Uterus (tissue), 2 donors: ENCODE measurements at regions not wholly inside any gene's neighbourhood (a gene's known extent, or its start where the extent isn't known, plus 50 kb on each side); places are given as distances from the start of the nearest gene placed in this dataset.

Experiments used
- POLR2A ChIP-seq, 2 donors: fragments of 450-650 bp; IDR thresholded peaks; one replicate each; pipeline ENCODE4 v1.6.1; 2016; ENCODE audit warnings: antibody characterized with exemption in 2 of 2, mild to moderate bottlenecking in 1 of 2, moderate library complexity in 1 of 2
- TF ChIP-seq, protein P1 (sequence below), 4 experiments: fragments of 200-600 bp in 2 of 4; fragments of 450-650 bp in 2 of 4; sonication (generic) in 2 of 4; IDR thresholded peaks; one replicate each; pipeline ENCODE4 v1.5.1; 2016 to 2019; ENCODE audit warnings: antibody characterized with exemption in 4 of 4, mild to moderate bottlenecking in 2 of 4, moderate library complexity in 1 of 4

DNA sequence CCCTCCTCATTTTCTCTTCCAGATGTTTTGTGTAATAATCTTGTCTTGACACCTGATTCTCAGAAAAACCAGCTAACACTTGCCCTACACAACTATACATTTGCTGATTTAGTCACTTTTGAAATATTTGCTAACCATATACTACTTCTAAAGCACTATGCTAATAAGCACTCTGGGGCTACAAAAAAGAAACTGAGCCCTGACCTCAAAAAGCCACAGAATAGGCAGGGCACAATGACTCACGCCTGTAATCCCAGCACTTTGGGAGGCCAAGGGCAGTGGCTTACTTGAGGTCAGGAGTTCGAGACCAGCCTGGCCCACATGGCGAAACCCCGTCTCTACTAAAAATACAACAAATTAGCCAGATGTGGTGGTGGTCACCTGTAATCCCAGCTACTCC is 266.0 kb downstream of the RAD51AP2 start:
- TF ChIP-seq, protein P1, sequence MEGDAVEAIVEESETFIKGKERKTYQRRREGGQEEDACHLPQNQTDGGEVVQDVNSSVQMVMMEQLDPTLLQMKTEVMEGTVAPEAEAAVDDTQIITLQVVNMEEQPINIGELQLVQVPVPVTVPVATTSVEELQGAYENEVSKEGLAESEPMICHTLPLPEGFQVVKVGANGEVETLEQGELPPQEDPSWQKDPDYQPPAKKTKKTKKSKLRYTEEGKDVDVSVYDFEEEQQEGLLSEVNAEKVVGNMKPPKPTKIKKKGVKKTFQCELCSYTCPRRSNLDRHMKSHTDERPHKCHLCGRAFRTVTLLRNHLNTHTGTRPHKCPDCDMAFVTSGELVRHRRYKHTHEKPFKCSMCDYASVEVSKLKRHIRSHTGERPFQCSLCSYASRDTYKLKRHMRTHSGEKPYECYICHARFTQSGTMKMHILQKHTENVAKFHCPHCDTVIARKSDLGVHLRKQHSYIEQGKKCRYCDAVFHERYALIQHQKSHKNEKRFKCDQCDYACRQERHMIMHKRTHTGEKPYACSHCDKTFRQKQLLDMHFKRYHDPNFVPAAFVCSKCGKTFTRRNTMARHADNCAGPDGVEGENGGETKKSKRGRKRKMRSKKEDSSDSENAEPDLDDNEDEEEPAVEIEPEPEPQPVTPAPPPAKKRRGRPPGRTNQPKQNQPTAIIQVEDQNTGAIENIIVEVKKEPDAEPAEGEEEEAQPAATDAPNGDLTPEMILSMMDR (IDR thresholded peaks at IDR 0.05), result no peak
- TF ChIP-seq POLR2A (IDR thresholded peaks at IDR 0.05), result no peak
